ENCODE measurements at regions not wholly inside any gene's neighbourhood (a gene's known extent, or its start where the extent isn't known, plus 50 kb on each side); places are given as distances from the start of the nearest gene placed in this dataset.
A peak's percentile ranks its signal among the peaks of the same experiment; 100 is the strongest.

DNA sequence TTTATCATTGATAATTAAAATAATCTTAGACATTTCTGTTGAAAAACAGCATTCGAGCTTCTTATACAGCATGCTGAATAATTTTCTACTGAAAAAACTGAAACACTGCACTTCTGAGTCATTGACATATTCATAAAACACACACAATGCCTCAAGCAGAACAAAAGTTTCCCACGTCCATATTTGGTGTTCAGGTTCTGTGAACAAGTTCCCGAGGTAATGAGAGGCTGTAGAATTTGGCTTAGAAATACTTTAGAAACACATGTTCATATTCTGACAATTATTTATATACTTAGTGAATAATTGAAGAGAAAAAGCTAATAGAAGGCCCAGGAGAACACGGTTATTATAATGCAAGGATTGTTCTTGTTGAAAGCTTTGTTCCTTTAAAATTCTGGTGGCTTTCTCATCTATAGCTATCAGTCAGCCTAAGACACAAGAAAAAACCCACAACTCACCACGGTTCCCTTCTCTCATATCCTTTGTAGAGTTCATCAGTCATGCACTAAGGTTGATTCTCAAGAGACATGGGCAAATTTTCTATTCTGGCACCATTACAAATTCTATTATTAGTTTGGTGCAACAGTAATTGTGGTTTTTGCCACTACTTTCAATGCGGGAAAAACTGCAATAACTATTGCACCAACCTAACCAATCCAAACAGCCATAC is 194.4 kb downstream of the TMX3 start:
- DNase-seq, result peak; percentile 58

DNA sequence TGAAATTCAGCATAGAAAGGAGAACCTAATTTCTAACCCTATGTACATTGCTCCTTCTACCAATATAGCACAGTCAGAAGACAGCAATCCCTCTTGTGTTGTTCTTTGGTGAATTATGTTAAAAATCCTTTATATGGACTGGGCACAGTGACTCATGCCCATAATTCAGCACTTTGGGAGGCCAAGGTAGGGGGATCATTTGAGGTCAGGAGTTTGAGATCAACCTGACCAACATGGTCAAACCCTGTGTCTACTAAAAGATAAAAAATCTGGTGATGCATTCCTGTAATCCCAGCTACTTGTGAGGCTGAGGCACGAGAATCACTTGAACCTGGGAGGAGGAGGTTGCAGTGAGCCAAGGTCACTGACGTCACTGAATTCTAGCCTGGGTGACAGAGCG is 195.6 kb downstream of the TMX3 start:
- peak; percentile 26 for DNase-seq

DNA sequence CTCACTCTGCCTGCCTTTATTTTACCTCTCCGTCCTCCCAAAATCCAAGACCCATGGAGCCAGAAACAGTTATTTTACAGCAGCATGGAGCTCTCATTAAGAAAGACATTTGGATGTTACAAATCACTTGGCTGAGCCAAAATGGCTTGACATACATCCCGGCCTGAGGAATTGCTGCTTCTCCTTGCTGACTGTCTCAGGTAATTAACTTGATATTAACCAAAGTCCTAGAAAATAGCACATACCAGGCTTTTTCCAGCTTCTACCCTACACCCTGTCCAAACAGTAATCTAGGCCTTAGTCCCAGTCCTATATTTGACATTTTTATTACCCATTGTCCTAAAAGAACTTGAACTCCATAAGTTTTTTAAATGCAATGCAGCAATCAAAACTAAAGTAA is 205.0 kb downstream of the TMX3 start:
- no peak for DNase-seq

DNA sequence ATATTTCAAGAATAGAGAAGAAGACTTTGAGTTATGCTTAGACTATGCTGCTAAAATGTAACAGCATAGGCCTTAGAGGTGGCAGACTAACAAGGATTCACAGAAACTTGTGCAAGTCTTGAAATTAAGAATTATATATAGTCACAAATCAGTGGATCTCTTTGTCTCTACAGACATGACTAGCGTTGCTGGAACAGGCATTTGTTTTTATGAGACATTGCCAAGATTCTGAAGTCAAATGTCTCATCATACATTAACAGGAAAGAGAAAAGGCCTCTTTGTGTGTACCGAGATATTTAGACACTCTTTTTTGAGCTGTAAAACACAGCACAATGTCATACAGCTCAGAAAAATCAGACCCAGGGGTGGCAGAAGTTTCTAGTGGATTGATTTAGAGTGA is 207.1 kb downstream of the TMX3 start:
- DNase-seq, result no peak

DNA sequence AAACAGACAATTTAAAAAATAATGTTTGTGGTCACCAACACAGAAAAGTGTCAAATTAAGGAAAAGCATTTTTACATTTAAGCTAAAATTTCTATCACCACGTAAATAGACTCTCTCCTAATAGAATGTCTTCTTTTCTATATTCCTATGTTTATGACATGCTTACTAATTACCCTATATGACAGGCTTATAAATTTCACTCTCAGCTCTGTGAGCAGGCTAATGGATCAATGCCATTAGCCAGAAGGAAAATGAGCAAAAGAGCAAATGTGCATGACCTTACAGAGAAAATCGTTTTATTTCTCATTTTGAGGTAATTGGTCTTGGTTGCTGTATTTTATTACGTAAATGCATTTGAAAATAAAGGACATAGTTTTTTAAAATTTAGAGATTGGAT is 209.7 kb downstream of the TMX3 start:
- DNase-seq, result no peak

DNA sequence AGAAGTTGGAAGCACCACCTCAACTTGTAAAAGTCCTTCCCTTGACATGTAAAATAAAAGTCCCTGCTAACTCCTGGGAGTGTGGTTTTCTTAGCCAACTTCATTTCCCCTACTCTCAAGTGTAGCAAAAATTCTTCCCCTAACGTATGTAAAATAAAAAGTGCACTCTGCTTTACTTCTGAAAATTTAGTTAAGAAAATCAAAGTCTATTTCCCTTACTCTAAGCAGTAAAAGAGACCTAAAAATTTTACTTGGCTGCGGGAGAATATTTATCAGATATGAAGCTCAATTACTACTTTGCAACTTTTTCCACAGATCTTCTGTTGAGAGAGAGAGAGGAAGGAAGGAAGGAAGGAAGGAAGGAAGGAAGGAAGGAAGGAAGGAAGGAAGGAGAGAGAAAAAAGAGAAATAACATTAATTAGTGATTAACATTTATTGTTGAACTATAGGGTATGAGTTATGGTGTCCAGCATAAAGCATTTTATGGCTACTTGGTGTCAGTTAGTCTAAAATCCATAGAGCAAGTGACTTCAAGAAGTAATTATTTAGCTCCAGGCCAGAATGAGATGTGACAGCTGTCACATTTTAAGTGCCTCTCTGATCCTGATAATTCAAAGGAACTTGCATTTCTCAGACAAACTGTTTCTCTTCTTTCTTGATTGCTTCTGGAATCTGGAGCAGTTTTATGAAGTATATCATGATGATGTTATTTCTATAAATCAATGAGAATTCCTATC is 210.3 kb downstream of the TMX3 start:
- no peak for DNase-seq

DNA sequence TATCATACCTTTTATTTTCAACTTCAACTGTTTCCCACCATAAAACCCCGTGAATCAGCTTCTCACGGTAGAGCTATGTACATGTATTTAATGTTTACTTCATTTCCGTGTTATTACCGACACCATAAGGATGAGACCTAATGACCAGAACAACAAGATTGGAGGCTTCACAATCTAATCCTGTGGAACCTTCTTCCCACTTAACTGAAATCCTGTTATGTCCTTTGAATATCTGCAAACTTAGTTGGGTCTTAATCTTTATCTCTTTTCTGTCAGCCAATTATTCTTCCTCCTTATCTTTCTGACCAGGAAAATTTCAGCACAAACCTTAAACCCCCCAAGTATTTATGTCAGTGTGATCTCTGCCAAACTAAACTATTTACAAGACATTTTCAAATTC is 214.4 kb downstream of the TMX3 start:
- no peak for DNase-seq

DNA sequence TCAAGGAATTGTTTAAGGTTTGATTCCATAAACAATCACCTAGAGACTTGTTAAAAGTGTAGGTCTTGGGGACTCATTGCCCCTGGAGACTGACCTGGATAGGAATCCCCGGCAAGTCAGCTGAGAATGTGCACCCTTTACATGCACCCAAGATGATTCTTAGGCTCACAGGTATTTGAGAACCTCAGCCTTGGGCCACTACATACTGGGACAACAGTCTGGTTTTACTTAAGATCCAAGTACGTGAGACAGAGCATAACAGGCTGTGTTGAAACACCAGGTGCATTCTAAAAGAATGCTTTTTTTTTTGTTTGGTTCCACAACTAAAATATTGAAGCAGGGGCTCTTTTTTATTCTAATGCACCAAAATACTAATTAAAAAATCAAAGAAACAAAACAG is 215.8 kb downstream of the TMX3 start:
- DNase-seq, result no peak

DNA sequence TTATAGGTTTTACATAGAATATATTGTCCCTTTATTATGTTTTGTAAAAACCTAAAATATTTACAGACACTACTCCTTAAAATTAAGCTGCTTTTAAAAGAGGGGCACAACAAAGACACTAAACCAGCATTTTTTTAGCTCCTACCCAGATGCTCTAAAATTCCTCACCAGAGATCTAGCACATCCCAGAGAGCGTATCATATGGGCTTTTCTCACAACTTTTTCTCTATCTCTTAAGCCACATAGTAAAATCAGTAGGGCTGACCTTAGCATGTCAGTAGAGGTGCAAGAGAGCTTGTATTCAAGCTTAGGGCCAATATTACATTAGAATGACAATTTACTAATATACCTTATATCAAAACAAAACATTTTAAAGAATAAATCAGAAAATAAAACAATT is 216.3 kb downstream of the TMX3 start:
- DNase-seq, result no peak

DNA sequence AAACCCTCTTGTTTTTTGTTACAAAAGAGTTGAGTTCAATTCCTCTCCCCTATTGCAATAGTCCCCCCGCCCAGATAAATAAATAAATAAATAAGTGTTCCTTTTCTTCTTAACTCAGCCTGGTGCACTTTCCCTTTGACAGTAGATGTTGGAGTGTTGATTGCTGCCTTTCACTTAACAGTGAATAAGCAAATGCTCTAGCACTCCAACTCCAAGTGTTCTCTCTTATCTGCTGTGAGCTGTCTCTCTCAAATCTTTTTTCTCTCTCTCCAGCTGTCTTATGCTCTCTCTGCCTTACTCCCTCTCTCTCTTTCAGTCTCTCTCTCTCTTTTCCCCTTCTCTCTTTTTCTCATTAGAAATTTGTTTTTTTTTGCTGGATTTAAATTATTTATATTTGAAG is 216.7 kb downstream of the TMX3 start:
- no peak for DNase-seq

DNA sequence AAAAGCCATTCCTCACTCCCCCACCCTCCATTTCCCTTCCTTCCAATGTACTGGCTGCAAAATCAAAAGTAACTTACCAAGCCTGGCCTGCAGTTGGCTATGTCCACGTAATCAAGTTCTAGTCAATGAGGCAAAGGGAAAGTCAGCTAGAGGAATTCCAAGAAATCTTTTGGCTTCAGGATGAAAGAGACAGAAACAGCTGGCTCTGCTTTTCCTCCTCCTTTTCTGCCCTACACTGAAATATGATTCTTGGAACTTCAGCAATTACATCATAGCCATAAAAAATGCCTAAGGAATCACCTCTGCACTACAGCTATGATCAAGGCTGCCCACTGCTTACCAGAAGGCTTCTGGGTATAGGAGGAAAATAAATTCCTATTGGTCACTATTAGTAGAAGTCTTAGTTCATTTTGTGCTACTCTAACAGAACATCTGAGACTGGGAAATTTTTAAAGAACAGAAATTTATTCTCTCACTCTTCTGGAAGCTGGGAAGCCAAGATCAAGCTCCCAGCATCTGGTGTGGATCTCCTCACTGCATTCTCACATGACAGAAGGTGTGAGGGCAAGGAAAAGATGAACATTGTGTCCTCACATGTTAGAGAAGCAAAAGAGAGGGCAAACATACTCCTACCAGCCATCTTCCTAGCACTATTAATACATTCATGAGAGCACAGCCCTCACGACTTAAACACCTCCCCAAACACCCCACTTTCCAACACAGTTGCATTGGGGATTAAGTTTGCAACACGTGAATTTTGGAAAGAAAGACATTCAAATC is 219.9 kb downstream of the TMX3 start:
- DNase-seq, result peak; percentile 90

DNA sequence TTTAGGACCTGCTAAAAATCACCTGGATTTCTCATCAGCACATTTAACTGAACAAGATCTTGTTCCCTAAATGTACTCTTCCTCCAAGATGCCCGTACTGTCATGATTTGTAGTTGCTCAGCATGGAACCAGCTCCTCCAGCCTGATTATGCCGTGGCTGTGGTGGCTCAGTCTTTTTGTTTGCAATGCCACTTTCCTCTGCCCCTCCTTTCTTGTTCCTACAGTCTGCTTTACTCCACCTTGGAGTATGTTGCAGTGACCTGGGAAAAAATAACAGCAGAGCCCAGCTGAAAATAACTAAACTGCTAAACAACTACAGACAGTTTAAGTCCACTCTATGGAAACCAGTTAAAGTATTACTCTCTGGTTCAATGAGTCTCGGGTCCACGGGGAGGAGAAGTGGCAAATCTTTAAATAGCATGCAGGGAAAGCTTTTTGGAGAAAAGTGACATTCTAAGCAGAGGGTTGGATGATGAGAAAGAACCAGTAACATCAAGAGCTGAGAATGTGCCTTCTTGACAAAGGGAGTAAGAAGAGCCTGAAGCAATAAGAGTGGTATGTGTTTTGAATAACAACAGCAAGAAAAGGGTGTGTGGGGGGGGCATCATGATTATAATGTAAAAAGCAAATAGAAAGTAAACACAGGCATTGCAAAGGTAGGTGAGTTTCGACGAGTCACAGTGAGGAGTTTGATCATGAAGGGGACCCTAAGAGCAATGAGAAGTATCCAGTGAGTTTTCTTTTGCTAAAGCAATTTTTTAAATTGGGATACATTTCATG is 225.7 kb downstream of the TMX3 start:
- DNase-seq, result no peak

DNA sequence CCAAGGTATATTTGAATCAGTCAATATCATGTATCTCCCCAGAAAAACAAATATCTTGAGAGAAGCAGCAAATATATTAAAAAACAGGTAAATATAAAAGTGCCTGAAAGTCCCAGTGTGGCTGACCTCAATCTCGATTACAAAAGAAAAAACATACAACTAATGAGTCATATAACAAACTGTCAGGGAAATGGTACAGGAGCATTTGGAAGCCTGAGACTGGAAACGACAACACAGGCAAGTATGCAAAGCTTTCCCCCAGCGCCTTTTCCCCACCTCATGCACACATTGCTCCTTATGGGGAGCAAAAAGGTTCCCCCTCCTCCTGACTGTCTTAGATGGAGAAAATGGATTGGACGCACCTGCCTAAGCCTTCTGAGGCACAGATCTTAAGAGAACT is 230.7 kb downstream of the TMX3 start:
- peak; percentile 61 for DNase-seq

DNA sequence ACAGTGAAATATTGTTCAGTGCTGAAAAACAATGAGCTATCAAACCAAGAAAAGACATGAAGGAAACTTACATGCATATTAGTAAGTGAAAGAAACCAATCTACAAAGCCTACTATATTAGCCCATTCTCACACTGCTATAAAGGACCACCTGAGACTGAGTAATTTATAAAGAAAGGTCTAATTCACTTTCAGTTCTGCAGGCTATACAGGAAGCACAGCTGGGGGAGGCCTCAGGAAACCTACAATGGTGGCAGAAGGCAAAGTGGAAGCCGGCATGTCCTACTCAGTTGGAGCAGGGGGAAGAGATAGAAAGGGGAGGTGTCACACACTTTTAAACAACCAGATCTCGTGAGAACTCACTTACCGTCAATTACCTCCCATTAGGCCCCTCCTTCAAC is 232.1 kb downstream of the TMX3 start:
- DNase-seq, result no peak

DNA sequence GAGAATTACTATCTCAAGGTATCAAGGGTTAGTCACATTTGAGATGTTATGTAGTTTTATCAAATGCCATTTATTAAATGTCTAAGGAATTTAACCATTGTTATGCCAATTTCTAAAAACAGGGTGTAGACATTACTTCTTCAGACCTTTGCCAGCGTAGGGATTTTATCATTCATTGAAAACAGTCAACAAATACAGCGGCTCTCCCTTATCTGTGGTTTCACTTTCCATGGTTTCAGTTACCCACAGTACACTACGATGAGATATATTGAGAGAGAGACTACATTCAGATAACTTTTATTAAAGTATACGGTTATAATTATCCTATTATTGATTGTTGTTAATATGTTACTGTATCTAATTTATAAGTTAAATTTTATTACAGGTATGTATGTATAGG is 234.7 kb downstream of the TMX3 start:
- no peak for DNase-seq

DNA sequence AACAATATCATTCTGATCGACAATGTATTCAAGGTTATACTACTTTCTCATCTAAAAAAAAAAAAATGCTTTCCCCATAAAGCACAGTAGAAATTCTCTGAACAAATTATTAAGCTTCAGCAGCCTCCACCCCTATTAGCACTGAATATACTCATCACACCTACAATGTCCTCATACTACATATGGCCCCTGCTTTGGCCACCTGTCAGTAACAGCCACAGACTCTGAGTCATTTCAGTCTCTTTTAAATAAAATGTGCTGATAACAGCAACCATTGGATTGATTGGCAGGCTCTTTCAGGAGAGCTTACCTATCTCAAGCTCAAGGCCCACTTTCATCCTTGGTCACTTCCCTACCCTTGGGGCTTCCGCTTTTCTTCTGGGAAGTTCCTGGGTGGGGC is 236.7 kb downstream of the TMX3 start:
- DNase-seq, result no peak

DNA sequence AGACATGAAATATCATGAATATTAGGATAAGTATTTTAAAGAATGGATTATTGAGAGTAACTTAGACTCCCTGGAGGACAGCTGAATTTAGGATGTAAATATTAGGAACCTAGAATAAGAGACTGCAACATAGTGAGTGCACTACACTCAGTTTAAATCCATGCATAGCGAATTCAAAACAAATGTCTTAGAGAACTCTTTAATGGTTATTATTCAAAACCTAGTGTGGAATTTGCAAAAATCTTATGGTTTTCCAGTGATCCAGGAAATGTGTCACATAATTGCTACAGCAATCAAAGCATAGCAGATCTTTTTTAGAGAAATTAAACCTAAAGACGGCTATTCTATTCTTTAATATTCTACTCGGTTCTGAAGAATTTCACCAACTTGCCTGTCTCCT is 239.0 kb downstream of the TMX3 start:
- no peak for DNase-seq

DNA sequence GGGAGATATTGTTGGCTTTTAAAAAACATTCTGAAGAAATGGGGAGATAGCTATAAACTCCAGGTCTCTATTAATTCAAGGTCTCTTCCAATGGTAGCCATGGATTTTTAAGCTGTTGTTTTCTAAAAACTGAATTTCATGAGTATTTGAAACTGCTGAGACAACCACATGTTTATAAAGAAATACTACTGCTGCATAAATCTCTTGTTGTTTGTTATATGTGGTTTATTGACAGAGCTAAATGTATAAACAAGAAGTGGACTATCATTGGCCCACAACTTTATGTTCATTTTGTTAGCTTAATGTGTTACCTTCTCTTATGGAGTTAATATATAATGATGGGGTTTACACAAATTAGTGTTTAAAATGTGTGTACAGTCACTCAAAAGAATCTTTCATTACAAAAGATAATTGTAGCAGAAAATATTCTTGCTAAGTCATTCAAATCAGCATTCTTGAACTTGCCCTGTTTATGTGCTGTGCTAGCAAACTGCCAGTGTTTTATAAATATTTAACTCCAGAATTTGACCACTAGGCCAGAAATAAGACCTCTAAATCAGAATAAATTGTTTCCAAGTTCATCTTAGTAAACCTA is 242.1 kb downstream of the TMX3 start:
- DNase-seq, result no peak

DNA sequence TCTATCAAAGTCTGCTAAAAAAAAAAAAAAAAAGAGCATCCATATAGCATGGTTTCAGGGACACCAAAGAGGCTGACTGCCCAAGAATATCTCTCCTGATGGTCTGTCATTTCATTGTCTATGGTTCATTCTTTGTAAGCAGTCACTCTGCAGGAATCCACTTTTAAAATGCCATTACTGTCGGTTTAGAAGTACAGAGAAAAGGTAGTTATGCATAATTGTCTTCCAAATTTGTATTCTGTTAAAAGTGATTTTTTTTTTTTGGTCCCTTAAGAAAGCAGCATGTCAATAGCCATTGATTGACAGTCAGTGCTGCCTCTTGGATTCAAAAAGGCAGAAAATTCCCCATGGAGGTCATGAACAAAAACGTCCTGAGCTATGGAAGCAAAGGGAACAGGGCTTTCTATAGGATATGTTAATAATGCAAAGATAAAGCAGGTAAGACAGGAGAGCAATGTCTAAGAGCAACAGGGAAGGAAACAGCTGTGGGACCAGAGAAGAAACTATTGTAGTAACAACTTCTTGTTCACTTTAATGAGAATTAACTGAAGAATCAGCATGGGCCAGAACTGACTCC is 245.8 kb downstream of the TMX3 start:
- no peak for DNase-seq

DNA sequence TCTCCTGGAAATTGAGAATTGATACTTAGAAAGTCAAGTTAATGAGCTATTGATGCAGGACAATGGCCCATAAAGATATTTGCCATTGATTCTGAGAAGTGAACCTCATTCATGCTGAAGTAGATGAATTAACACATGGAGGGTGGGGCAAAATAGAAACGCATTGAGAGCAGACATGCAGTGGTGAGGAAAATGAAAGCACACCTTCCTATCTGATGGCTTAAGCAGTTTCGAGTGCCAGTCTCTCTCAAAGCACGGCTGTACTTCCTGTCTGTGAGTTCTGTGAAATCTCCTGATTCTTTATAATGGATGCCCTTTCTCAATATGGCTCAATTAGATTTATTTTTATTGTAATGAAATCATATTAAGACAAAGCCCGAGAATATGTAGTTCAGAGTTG is 247.0 kb downstream of the TMX3 start:
- DNase-seq, result no peak

DNA sequence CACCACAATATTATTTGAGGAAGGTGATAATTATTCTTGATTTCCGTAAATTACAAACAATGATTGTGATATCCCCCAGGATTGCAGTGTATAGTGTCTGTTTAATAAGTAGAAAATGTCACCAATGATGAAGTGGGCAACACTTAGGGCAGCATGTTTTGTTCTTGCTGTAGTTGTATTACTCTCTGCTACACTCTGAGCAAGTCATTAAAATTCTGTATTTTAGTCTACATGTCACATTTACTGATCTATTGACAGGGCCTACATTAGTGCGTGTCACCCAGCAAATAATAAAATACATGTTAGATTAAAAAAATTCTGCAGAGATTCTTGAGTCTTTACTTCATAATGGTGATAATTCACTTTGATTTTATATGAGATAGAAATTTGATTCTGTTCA is 247.6 kb downstream of the TMX3 start:
- no peak for DNase-seq

DNA sequence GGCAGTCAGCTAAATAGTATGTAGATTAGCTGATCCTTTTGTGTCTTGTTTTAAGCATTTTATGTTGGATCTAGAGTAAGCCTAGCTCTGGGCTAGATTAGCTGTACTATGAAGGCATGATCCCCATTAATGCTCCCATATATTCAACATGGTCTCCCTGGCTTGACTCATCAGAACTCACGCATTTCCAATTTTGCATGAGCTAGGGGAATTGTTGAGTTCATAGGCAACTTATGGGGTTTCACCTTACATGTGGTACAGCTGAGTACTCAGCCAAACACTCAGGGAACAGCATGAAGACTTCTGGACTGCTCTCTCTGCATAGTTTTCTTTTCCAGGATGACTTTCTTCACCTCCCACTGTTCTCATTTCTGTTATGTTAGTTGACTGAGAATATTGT is 248.2 kb downstream of the TMX3 start:
- DNase-seq, result no peak

DNA sequence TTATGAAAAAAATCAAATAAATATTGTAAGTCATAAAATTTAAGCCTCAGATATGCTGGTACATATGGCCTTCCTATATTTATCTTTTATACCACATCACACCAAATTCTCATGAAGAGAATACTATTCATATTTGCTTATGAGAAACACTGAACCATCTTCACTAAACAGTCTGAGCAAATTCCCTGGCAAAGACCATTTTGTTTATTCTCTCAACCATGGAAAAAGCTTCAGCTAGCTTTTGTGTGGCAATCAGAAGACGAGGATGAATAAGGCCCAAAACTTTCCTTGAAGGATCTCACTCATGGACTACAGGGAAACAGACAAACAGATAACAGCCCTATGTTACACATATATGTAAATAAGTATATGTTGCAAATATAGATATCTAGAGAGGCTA is 252.1 kb downstream of the TMX3 start:
- no peak for DNase-seq

All from HCEC 1CT (cell line).